HEK293T (cell line): ENCODE measurements at regions not wholly inside any gene's neighbourhood (a gene's known extent, or its start where the extent isn't known, plus 50 kb on each side); places are given as distances from the start of the nearest gene placed in this dataset.

Experiments used
- BHLHE40 ChIP-seq: fragments of 450-650 bp; IDR thresholded peaks from 2 replicates; pipeline ENCODE4 v1.6.1; 2016; ENCODE audit warnings: mild to moderate bottlenecking, moderate library complexity, borderline replicate concordance
- FOXK2 ChIP-seq: fragments of 450-650 bp; IDR thresholded peaks from 2 replicates; pipeline ENCODE4 v1.6.1; 2016; ENCODE audit warnings: mild to moderate bottlenecking
- FOXM1 ChIP-seq: fragments of 450-650 bp; IDR thresholded peaks from 2 replicates; pipeline ENCODE4 v1.6.1; 2017; ENCODE audit warnings: mild to moderate bottlenecking, borderline replicate concordance
- NFRKB ChIP-seq: fragments of 450-650 bp; IDR thresholded peaks from 2 replicates; pipeline ENCODE4 v1.6.1; 2016; ENCODE audit warnings: mild to moderate bottlenecking, moderate library complexity
- TARDBP ChIP-seq: fragments of 450-650 bp; IDR thresholded peaks from 2 replicates; pipeline ENCODE4 v1.6.1; 2016

DNA sequence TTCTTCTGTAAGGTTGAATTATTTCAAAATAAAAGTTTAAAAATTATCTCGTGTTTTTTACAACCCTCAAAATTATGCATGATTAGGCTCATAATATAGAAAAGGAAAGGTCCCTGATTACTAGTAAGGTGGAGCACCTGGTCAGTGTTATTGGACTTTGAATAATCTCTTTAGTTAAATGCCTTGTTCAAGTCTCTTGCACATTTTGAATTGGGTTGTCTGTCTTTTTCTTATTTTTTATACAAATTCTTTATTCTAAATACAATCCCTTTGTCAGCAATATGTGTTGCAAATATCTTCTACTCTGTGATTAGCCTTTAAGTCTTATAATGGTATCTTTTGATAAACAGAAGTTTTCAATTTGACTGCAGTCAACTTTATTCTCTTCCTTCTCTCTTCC lies 100.7 kb upstream of the TNFSF4 start:
- TF ChIP-seq FOXK2 = no peak
- no peak for TF ChIP-seq FOXM1
- TF ChIP-seq NFRKB = no peak
- TF ChIP-seq BHLHE40 = no peak
- TF ChIP-seq TARDBP = no peak
